ENCODE measurements at regions not wholly inside any gene's neighbourhood (a gene's known extent, or its start where the extent isn't known, plus 50 kb on each side); places are given as distances from the start of the nearest gene placed in this dataset.

DNA sequence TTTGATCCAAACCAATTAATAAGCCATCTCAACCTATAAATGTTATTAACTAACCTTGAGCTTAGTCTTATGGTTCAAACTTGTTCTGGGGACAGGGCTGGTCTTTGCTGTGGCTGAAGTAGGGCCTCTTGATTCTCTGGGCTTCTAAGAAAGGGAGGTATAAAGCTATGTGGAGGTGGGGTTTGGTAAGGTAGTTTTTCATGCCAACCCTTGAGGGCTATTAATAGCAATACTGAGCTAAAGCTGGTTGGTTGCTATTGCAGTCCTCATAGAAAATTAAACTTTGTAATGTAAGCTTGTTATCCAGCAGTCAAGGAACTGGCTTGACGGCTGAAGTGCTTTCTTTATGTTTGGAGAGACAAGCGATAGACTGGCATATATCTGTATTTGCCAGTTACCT, 112.1 kb downstream of the RND3 start:
- no peak for DNase-seq (ENCODE audit: low read depth in 4 of 6, low spot score in 6 of 6)
- no peaks in the 10 kb centered on the region for H3K36me3 ChIP-seq (ENCODE audit: control insufficient read depth, insufficient read depth, low read length)
- H3K27me3 ChIP-seq (ENCODE audit: control insufficient read depth, insufficient read depth, low read length): no peaks in the 10 kb centered on the region
- H3K4me3 ChIP-seq (ENCODE audit: low read depth, low read length): no peak overlapping the region
- WGBS (ENCODE audit: insufficient coverage): 100% methylated on average over 2 of the region's 2 CpGs
- no peak overlapping the region for H3K27ac ChIP-seq (ENCODE audit: low read depth, low read length)
- no peaks in the 10 kb centered on the region for H3K9me3 ChIP-seq (ENCODE audit: control insufficient read depth, insufficient read depth, low read length)
- no peaks in the 10 kb centered on the region for H3K4me1 ChIP-seq (ENCODE audit: control insufficient read depth, insufficient read depth, low read length)

DNA sequence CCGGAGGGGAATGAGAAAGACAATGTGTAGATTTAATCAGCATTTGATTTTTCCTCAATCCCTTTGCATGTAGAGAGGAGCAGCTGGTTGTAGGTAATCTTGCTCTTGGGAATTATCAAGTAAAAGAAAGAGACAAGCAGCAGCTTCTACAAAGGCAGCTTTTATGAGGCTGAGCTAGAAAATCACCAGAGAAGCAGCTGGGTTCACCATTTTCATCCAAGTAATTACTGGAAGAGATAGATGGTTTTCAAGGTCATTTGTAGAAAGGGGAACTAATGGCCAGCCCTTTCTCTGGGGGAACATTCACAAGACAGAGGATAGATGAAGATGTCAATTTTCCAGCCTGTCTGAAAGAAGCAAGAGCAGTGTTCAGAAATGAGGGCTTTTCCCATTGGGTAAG, 113.0 kb downstream of the RND3 start:
- Histone ChIP-seq H3K36me3 (ENCODE audit: control insufficient read depth, insufficient read depth, low read length) (no peaks in the 10 kb centered on the region), H3K4me1 (ENCODE audit: control insufficient read depth, insufficient read depth, low read length) (no peaks in the 10 kb centered on the region), H3K27ac (ENCODE audit: low read depth, low read length) (no peak overlapping the region), H3K9me3 (ENCODE audit: control insufficient read depth, insufficient read depth, low read length) (no peaks in the 10 kb centered on the region), H3K27me3 (ENCODE audit: control insufficient read depth, insufficient read depth, low read length) (no peaks in the 10 kb centered on the region), H3K4me3 (ENCODE audit: low read depth, low read length) (no peak overlapping the region)
- peak in 4 of 6 donors; percentile 9 to 91 (median 24) for DNase-seq (ENCODE audit: low read depth in 4 of 6, low spot score in 6 of 6)
- WGBS (ENCODE audit: insufficient coverage): no CpG with 5 or more reads among the region's 1 CpG

DNA sequence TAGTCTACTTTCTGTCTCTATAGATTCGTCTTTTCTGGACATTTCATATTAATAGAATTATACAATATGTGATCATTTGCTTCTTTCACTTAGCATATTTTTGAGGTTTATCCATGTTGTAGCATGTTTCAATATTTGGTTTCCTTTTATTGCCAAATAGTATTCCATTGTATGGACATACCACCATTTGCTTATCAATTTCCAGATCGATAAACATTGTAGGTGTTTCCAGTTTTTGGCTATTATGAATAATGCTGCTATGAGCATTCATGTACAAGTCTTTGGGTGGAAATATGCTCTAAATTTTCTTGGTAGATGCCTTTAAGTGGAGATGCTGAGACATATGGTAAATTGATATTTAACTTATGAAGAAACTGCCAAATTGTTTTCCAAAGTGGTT, 114.1 kb downstream of the RND3 start:
- WGBS (ENCODE audit: insufficient coverage): no CpG with 5 or more reads among the region's 2 CpGs
- DNase-seq (ENCODE audit: low read depth in 4 of 6, low spot score in 6 of 6): no peak
- H3K27me3 ChIP-seq (ENCODE audit: control insufficient read depth, insufficient read depth, low read length): no peaks in the 10 kb centered on the region
- H3K27ac ChIP-seq (ENCODE audit: low read depth, low read length): no peak overlapping the region
- no peaks in the 10 kb centered on the region for H3K9me3 ChIP-seq (ENCODE audit: control insufficient read depth, insufficient read depth, low read length)
- H3K36me3 ChIP-seq (ENCODE audit: control insufficient read depth, insufficient read depth, low read length): no peaks in the 10 kb centered on the region
- H3K4me1 ChIP-seq (ENCODE audit: control insufficient read depth, insufficient read depth, low read length): no peaks in the 10 kb centered on the region
- no peak overlapping the region for H3K4me3 ChIP-seq (ENCODE audit: low read depth, low read length)

DNA sequence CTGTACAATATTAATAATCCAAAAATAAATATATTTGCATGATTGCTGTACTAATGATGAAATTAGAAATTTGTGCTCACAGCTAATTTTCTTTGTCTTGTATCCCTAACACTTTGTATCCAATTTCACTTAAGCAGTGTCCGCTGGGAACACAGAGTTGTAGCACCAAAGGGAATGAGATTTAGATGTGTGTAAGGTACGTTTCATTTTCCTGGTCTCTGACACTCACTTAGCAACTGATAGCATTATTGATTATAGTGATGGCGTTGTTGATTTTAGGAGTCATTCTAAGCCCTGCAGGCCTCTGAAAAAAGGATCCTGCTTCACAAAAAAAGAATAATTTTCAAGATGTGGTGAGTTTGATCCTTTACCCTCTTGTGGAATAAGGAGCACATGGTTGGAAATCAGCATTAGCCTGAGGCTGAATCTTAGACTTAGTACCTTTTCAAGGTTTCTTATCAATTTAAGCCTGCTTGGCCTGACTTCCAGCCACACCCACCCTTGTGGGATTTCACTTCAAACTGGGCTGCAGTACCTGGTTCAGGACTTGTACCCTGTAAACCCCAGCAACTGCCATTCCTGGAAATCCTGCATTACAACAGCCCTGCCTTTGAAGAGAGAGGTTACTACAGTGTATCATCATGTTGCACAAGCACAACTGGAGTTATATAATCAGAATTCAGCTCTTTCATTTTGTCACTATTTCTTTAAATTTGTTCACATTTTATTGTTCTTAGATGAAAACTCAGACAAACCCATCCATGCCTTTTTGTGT, 116.2 kb downstream of the RND3 start:
- H3K36me3 ChIP-seq (ENCODE audit: control insufficient read depth, insufficient read depth, low read length): no peaks in the 10 kb centered on the region
- no peaks in the 10 kb centered on the region for H3K4me1 ChIP-seq (ENCODE audit: control insufficient read depth, insufficient read depth, low read length)
- peak in 1 of 6 donors; percentile 53 for DNase-seq (ENCODE audit: low read depth in 4 of 6, low spot score in 6 of 6)
- H3K27me3 ChIP-seq (ENCODE audit: control insufficient read depth, insufficient read depth, low read length): no peaks in the 10 kb centered on the region
- no peak overlapping the region for H3K4me3 ChIP-seq (ENCODE audit: low read depth, low read length)
- WGBS (ENCODE audit: insufficient coverage): no CpG with 5 or more reads among the region's 3 CpGs
- H3K9me3 ChIP-seq (ENCODE audit: control insufficient read depth, insufficient read depth, low read length): no peaks in the 10 kb centered on the region
- no peak overlapping the region for H3K27ac ChIP-seq (ENCODE audit: low read depth, low read length)

DNA sequence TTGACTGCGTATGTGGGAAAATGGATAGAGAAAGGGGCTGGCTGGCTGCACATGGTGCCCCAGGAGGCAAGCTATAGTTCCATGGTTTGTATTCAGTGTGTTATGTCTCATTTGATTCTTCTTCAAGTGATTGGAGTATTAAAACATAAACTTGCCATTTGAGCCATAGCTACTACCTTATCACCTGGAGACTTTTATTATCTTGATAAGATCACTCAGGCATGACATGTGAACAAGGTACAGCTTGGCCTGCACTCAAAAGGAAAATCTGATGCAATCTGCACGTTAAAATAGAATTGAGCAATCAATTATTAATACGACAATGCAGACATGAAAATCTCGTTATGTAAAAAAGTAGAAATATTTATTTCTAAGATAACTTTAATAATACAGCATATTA, 116.9 kb downstream of the RND3 start:
- no peak overlapping the region for H3K27ac ChIP-seq (ENCODE audit: low read depth, low read length)
- no peaks in the 10 kb centered on the region for H3K9me3 ChIP-seq (ENCODE audit: control insufficient read depth, insufficient read depth, low read length)
- peak in 1 of 6 donors; percentile 52 for DNase-seq (ENCODE audit: low read depth in 4 of 6, low spot score in 6 of 6)
- 57% methylated on average over 1 of the region's 4 CpGs for WGBS (ENCODE audit: insufficient coverage)
- no peaks in the 10 kb centered on the region for H3K4me1 ChIP-seq (ENCODE audit: control insufficient read depth, insufficient read depth, low read length)
- no peak overlapping the region for H3K4me3 ChIP-seq (ENCODE audit: low read depth, low read length)
- H3K27me3 ChIP-seq (ENCODE audit: control insufficient read depth, insufficient read depth, low read length): no peaks in the 10 kb centered on the region
- H3K36me3 ChIP-seq (ENCODE audit: control insufficient read depth, insufficient read depth, low read length): no peaks in the 10 kb centered on the region

DNA sequence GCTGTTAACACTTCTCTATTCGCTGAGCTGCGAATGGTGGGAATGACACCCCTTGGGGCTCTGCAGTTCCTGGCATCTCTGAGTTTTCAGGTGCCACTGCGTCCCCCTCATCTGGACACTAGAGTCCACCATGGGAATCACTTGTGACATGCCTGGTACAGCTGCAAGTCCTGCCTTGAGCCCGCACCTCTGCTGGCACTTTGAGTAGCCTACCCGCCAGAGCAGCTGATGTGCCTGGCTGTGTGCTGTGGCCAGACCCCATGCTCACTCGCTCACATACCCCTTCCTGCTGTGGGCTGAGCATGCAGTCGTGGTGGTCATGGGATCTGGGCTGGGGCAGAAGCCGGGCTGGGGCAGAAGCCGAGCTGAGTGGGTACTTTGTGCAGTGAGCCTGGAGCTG, 117.6 kb downstream of the RND3 start:
- no peak for DNase-seq (ENCODE audit: low read depth in 4 of 6, low spot score in 6 of 6)
- H3K27ac ChIP-seq (ENCODE audit: low read depth, low read length): no peak overlapping the region
- no peaks in the 10 kb centered on the region for H3K9me3 ChIP-seq (ENCODE audit: control insufficient read depth, insufficient read depth, low read length)
- no peaks in the 10 kb centered on the region for H3K27me3 ChIP-seq (ENCODE audit: control insufficient read depth, insufficient read depth, low read length)
- 99% methylated on average over 9 of the region's 9 CpGs for WGBS (ENCODE audit: insufficient coverage)
- no peaks in the 10 kb centered on the region for H3K36me3 ChIP-seq (ENCODE audit: control insufficient read depth, insufficient read depth, low read length)
- H3K4me3 ChIP-seq (ENCODE audit: low read depth, low read length): no peak overlapping the region
- H3K4me1 ChIP-seq (ENCODE audit: control insufficient read depth, insufficient read depth, low read length): no peaks in the 10 kb centered on the region

DNA sequence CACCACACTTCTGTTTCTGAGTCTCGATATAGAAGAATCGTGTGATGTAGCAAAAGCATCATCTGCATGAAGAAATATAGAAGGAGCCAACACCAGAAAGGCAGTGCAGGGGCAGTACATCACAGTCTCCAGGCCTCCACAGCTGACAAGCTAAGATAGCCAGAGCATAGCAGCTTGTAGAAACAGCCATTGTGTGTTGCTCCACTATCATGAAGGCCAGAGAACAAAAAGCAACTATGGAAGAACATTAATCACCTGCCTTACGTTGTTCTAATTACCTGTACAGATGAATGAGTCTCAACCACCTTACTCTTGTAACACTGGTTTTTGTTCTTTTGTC, 129.0 kb downstream of the RND3 start:
- Histone ChIP-seq H3K36me3 (ENCODE audit: control insufficient read depth, insufficient read depth, low read length) (no peaks in the 10 kb centered on the region), H3K4me1 (ENCODE audit: control insufficient read depth, insufficient read depth, low read length) (no peaks in the 10 kb centered on the region), H3K4me3 (ENCODE audit: low read depth, low read length) (no peak overlapping the region), H3K27me3 (ENCODE audit: control insufficient read depth, insufficient read depth, low read length) (no peaks in the 10 kb centered on the region), H3K9me3 (ENCODE audit: control insufficient read depth, insufficient read depth, low read length) (no peaks in the 10 kb centered on the region), H3K27ac (ENCODE audit: low read depth, low read length) (no peak overlapping the region)
- WGBS (ENCODE audit: insufficient coverage): no CpG with 5 or more reads among the region's 3 CpGs
- DNase-seq (ENCODE audit: low read depth in 4 of 6, low spot score in 6 of 6): no peak

DNA sequence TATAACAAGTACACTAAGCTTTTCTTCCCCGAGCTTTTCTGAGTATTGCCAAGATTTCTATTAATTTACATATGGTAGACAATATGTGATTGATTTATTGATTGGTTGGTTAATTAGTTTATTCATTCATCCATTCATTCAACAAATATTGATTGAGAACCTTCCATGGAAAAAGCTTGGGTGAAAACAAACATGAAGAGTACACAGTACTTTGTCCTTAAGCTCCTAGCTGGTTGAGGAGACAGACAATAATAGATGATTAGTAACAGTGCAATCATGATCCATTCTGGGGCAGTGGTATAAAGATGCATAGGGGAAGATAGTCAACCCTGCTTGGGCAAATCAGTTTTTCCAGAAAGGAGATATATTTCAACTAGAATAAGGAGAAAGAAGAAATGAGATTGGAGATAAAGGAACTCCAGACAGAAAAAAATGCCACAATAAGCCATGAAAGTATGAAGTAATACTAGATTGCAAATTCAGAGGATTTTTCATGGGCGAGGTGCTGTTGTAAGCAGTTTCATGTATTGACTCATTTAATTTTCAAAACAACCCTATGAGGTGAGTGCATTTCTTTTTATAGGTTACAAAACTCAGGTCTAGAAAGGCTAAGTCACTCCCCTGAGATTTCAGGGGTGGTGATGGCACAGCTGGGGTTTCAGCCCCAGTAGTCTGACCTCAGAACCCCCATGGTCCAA, 129.5 kb downstream of the RND3 start:
- Histone ChIP-seq H3K27me3 (ENCODE audit: control insufficient read depth, insufficient read depth, low read length) (no peaks in the 10 kb centered on the region), H3K9me3 (ENCODE audit: control insufficient read depth, insufficient read depth, low read length) (no peaks in the 10 kb centered on the region), H3K27ac (ENCODE audit: low read depth, low read length) (no peak overlapping the region), H3K36me3 (ENCODE audit: control insufficient read depth, insufficient read depth, low read length) (no peaks in the 10 kb centered on the region), H3K4me1 (ENCODE audit: control insufficient read depth, insufficient read depth, low read length) (no peaks in the 10 kb centered on the region), H3K4me3 (ENCODE audit: low read depth, low read length) (no peak overlapping the region)
- WGBS (ENCODE audit: insufficient coverage): no CpG with 5 or more reads among the region's 2 CpGs
- DNase-seq (ENCODE audit: low read depth in 4 of 6, low spot score in 6 of 6): no peak

DNA sequence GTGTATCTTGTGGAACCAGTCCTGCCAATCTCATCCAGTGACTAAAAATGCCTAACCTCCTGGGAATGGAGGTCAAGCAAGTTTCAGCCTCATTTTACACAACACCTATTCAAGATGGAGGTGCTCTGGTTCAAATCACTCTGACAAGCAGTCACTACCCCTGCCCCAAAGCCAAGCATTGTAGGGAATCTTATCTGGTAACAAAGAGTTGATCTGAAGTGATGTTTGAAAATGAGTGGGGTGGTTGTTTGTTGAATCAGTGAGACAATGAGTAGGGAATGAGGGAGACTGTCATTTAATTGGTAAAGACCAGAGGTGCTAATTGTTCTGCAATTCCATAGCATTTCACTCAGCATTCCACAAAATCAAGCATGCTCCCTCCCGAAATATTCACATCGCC, 132.0 kb downstream of the RND3 start:
- no peaks in the 10 kb centered on the region for H3K9me3 ChIP-seq (ENCODE audit: control insufficient read depth, insufficient read depth, low read length)
- H3K27ac ChIP-seq (ENCODE audit: low read depth, low read length): no peak overlapping the region
- no peak overlapping the region for H3K4me3 ChIP-seq (ENCODE audit: low read depth, low read length)
- 80% methylated on average over 2 of the region's 2 CpGs for WGBS (ENCODE audit: insufficient coverage)
- no peak for DNase-seq (ENCODE audit: low read depth in 4 of 6, low spot score in 6 of 6)
- no peaks in the 10 kb centered on the region for H3K27me3 ChIP-seq (ENCODE audit: control insufficient read depth, insufficient read depth, low read length)
- H3K4me1 ChIP-seq (ENCODE audit: control insufficient read depth, insufficient read depth, low read length): no peaks in the 10 kb centered on the region
- H3K36me3 ChIP-seq (ENCODE audit: control insufficient read depth, insufficient read depth, low read length): no peaks in the 10 kb centered on the region

DNA sequence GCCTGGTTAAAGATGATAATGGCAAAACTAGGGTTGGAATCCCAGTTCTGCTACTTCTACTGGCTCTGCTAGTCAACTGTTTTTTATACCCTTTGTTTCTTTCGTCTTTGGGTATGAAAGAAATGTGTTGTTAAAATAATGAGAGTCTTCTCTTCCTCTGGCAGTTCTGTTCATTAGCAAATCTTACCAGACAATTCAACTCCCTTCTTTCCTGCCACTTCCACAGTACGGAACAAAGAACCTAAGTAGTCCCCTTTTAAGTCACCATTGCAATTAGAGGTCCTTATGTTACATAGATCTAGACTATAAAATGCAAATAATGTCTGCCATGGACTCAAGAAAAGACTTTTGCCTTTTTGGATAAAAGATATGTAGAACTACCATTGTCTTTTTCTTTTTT, 134.1 kb downstream of the RND3 start:
- no CpG with 5 or more reads among the region's 2 CpGs for WGBS (ENCODE audit: insufficient coverage)

More for the DNA sequence above, 134.1 kb downstream of the RND3 start:
- Histone ChIP-seq H3K9me3 (ENCODE audit: control insufficient read depth, insufficient read depth, low read length) (no peaks in the 10 kb centered on the region), H3K4me1 (ENCODE audit: control insufficient read depth, insufficient read depth, low read length) (no peaks in the 10 kb centered on the region), H3K27ac (ENCODE audit: low read depth, low read length) (no peak overlapping the region), H3K27me3 (ENCODE audit: control insufficient read depth, insufficient read depth, low read length) (no peaks in the 10 kb centered on the region), H3K4me3 (ENCODE audit: low read depth, low read length) (no peak overlapping the region), H3K36me3 (ENCODE audit: control insufficient read depth, insufficient read depth, low read length) (no peaks in the 10 kb centered on the region)
- no peak for DNase-seq (ENCODE audit: low read depth in 4 of 6, low spot score in 6 of 6)
